Liver (tissue), 8 donors: ENCODE measurements at regions not wholly inside any gene's neighbourhood (a gene's known extent, or its start where the extent isn't known, plus 50 kb on each side); places are given as distances from the start of the nearest gene placed in this dataset.

Experiments
- DNase-seq: peaks from one replicate; pipeline ENCODE4 v3.0.0-alpha.2; 2017; ENCODE audit warnings: low spot score
- H3K27ac ChIP-seq, 2 donors: one replicate each; pipeline ENCODE4 v1.7.0; 2013; ENCODE audit warnings: inconsistent platforms in 2 of 2, low read length in 2 of 2, control low read depth in 1 of 2, low read depth in 1 of 2, mild to moderate bottlenecking in 1 of 2
- H3K27me3 ChIP-seq, 4 donors: one replicate each; pipeline versions ENCODE4 v1.6.1 to v1.7.0; 2013; ENCODE audit warnings: low read length in 3 of 4, inconsistent platforms in 1 of 4, mild to moderate bottlenecking in 1 of 4, moderate library complexity in 1 of 4; ENCODE audit not compliant: control insufficient read depth in 4 of 4, insufficient read depth in 4 of 4
- H3K36me3 ChIP-seq, 4 donors: one replicate each; pipeline versions ENCODE4 v1.6.1 to v1.7.0; 2013; ENCODE audit warnings: low read length in 3 of 4, mild to moderate bottlenecking in 3 of 4, low read depth in 1 of 4, moderate library complexity in 1 of 4; ENCODE audit not compliant: control insufficient read depth in 4 of 4, insufficient read depth in 3 of 4
- H3K4me1 ChIP-seq, 4 donors: one replicate each; pipeline versions ENCODE4 v1.6.1 to v1.7.0; 2013; ENCODE audit warnings: low read length in 3 of 4, mild to moderate bottlenecking in 3 of 4, moderate library complexity in 1 of 4; ENCODE audit not compliant: control insufficient read depth in 4 of 4, insufficient read depth in 4 of 4
- H3K4me3 ChIP-seq, 3 donors: one replicate each; pipeline versions ENCODE4 v1.6.1 to v1.7.0; 2013; ENCODE audit warnings: low read length in 3 of 3, control low read depth in 1 of 3, low read depth in 1 of 3, mild to moderate bottlenecking in 1 of 3
- H3K9ac ChIP-seq, 2 donors: one replicate each; pipeline ENCODE4 v1.7.0; 2013; ENCODE audit warnings: low read length in 2 of 2, mild to moderate bottlenecking in 2 of 2, moderate library complexity in 2 of 2, control low read depth in 1 of 2, low read depth in 1 of 2
- H3K9me3 ChIP-seq, 4 donors: one replicate each; pipeline versions ENCODE4 v1.6.1 to v1.7.0; 2013; ENCODE audit warnings: low read length in 3 of 4; ENCODE audit not compliant: control insufficient read depth in 4 of 4
- ATF3 ChIP-seq: IDR thresholded peaks from 2 replicates; pipeline ENCODE4 v1.6.1; 2016; ENCODE audit warnings: antibody characterized with exemption
- CTCF ChIP-seq: fragments of 150-350 bp; IDR thresholded peaks from 2 replicates; pipeline ENCODE4 v1.5.1; 2017; ENCODE audit warnings: improper control_type of control experiment, low read depth, low read length; ENCODE audit not compliant: missing input control
- FOXA2 ChIP-seq: IDR thresholded peaks from 2 replicates; pipeline ENCODE4 v1.6.1; 2016; ENCODE audit warnings: antibody characterized with exemption
- GABPA ChIP-seq, 2 donors: IDR thresholded peaks in 1 of 2; conservative IDR thresholded peaks in 1 of 2; 2 replicates each; pipeline ENCODE4 v1.6.1; 2016; ENCODE audit warnings: antibody characterized with exemption in 2 of 2, mild to moderate bottlenecking in 1 of 2, moderate library complexity in 1 of 2
- HNF4A ChIP-seq, 2 donors: conservative IDR thresholded peaks; 2 replicates each; pipeline ENCODE4 v1.6.1; 2016; ENCODE audit warnings: antibody characterized with exemption in 2 of 2, mild to moderate bottlenecking in 2 of 2
- HNF4G ChIP-seq: IDR thresholded peaks from 2 replicates; pipeline ENCODE4 v1.6.1; 2016; ENCODE audit warnings: antibody characterized with exemption
- JUND ChIP-seq, 2 donors: IDR thresholded peaks; 2 replicates each; pipeline ENCODE4 v1.6.1; 2016; ENCODE audit warnings: antibody characterized with exemption in 2 of 2
- NR2F2 ChIP-seq: IDR thresholded peaks from 2 replicates; pipeline ENCODE4 v1.6.1; 2016; ENCODE audit warnings: antibody characterized with exemption
- REST ChIP-seq: IDR thresholded peaks from 2 replicates; pipeline ENCODE4 v1.6.1; 2016; ENCODE audit warnings: antibody characterized with exemption, mild to moderate bottlenecking
- RXRA ChIP-seq, 2 donors: IDR thresholded peaks; 2 replicates each; pipeline ENCODE4 v1.6.1; 2017 to 2018; ENCODE audit warnings: antibody characterized with exemption in 2 of 2, mild to moderate bottlenecking in 1 of 2
- TAF1 ChIP-seq: conservative IDR thresholded peaks from 2 replicates; pipeline ENCODE4 v1.6.1; 2016; ENCODE audit warnings: antibody characterized with exemption, mild to moderate bottlenecking
- YY1 ChIP-seq: IDR thresholded peaks from 2 replicates; pipeline ENCODE4 v1.6.1; 2016; ENCODE audit warnings: antibody characterized with exemption, mild to moderate bottlenecking
- ZBTB33 ChIP-seq: IDR thresholded peaks from 2 replicates; pipeline ENCODE4 v1.6.1; 2016; ENCODE audit warnings: antibody characterized with exemption
- WGBS: extraction: QIAGEN DNeasy Blood & Tissue Kit; methylation state at CpG from one replicate; pipeline ENCODE4 v1.1.7; 2013; 5-methylcytosine and 5-hydroxymethylcytosine counted together
- TF ChIP-seq, protein P1 (sequence below): IDR thresholded peaks from 2 replicates; pipeline ENCODE4 v1.6.1; 2016; ENCODE audit warnings: antibody characterized with exemption
- donor health status: healthy.
- donor health status: healthy.
- donor health status: healthy.
- donor health status: healthy.
- donor health status: healthy.

DNA sequence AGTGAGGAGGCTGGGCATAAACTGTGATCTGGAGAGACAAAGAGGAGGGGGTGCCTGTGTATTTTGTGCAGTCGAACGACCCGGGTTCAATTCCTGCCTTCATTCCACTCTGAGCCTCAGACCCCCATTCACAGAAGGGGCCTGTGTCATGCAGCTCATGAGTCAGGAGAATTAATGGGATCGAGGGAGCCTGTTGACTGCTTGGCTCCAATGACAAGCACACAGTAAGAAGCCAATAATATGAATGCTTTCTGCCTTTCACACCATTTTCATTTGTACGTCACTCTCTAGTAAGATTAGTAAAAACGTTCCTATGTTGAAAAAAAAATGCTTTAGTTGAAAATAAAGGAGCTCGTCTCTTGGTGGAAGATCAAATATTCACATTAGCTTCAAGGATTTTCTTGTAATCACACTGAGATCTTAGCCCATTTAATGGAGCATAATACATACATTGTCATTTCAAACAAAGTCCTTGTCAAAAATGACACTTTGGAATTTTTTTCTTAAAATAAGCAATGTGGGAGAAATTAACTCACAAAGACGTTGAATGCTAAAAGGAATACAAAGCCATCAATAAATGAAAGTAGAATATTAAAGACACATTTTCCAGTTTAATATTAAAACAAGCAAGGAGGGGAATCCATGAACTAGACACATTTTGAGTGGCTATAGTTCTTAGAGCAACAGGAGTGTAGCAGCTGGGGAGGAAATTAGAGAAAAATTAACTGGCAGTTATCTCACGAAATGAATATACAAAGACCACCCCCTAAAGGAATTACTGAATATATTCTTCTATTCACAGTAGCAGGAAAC lies 246.7 kb upstream of the AFDN start:
- Histone ChIP-seq H3K9me3 (no peaks in the 10 kb centered on the region), H3K36me3 (no peaks in the 10 kb centered on the region), H3K27ac (no peak overlapping the region), H3K4me1 (no peaks in the 10 kb centered on the region), H3K27me3 (no peaks in the 10 kb centered on the region), H3K9ac (no peak overlapping the region), H3K4me3 (no peak overlapping the region)
- TF ChIP-seq JUND (IDR thresholded peaks at IDR 0.05) = no peak
- TF ChIP-seq HNF4G = no peak
- TF ChIP-seq GABPA (IDR thresholded peaks at IDR 0.05 in 1 of 2, conservative IDR thresholded peaks at IDR 0.05 in 1 of 2) = no peak
- no peak for TF ChIP-seq ZBTB33
- TF ChIP-seq NR2F2 = no peak
- TF ChIP-seq ATF3 = no peak
- TF ChIP-seq HNF4A (conservative IDR thresholded peaks at IDR 0.05) = no peak
- TF ChIP-seq CTCF = no peak
- TF ChIP-seq RXRA (IDR thresholded peaks at IDR 0.05) = no peak
- no peak for TF ChIP-seq TAF1
- no peak for TF ChIP-seq REST
- TF ChIP-seq, protein P1, sequence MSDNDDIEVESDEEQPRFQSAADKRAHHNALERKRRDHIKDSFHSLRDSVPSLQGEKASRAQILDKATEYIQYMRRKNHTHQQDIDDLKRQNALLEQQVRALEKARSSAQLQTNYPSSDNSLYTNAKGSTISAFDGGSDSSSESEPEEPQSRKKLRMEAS = no peak
- TF ChIP-seq FOXA2 = no peak
- no peak for TF ChIP-seq YY1
- no peak for DNase-seq
- WGBS = 88% methylated on average over 9 of the region's 9 CpGs

DNA sequence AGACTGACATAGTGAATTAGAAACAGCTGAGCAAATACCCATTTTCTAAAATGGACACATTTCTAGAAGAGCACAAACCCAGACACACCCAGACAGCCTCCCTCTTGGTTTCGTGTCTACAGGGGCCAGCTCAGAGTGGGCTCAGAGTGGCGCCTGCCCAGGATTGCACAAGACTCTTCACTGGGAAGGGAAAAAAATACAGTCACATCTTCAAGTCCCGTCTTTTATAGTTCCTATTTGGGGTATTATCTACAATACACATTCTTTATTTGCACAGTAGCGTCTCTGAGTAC lies 246.1 kb upstream of the AFDN start:
- H3K9ac ChIP-seq = no peak overlapping the region
- no peak overlapping the region for H3K27ac ChIP-seq
- no peaks in the 10 kb centered on the region for H3K9me3 ChIP-seq
- no peak overlapping the region for H3K4me3 ChIP-seq
- 57% methylated on average over 4 of the region's 4 CpGs for whole genome bisulfite sequencing
- DNase-seq = peak; percentile 24
- no peaks in the 10 kb centered on the region for H3K27me3 ChIP-seq
- H3K4me1 ChIP-seq = no peaks in the 10 kb centered on the region
- TF ChIP-seq REST = no peak
- no peak for TF ChIP-seq HNF4A (conservative IDR thresholded peaks at IDR 0.05)
- no peak for TF ChIP-seq CTCF
- TF ChIP-seq, protein P1 = no peak
- H3K36me3 ChIP-seq = no peaks in the 10 kb centered on the region
